ENCODE measurements at regions not wholly inside any gene's neighbourhood (a gene's known extent, or its start where the extent isn't known, plus 50 kb on each side); places are given as distances from the start of the nearest gene placed in this dataset.
A peak's percentile ranks its signal among the peaks of the same experiment; 100 is the strongest.

DNA sequence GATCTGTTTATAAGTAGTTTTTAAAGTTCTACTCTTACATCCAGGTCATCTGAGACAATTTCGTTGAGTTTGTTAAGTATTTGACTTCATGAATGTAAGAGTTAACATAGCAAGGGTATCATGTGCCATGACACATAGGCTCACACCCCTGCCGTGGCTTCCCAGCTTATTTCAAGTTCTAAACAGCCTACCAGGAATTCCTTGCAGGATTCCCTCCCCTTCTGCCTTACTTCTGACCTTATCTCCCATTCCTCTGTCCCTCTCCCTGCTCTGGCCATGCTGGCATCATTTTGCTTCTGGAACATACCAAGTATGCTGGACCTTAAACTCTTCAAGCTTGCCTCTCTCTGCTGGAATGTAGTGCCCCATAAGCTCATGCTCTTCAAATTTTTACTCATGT, 369.9 kb upstream of the PCDH7 start:
- no peak for DNase-seq (ENCODE audit: low read depth)
- no peak overlapping the region for H3K4me3 ChIP-seq (ENCODE audit: low read length)
- no peak for TF ChIP-seq CTCF (IDR thresholded peaks at IDR 0.05; ENCODE audit: insufficient read depth, low read depth, low read length, missing control alignments)

- no peak overlapping the region for H3K4me3 ChIP-seq (ENCODE audit: low read length)
- no peak for TF ChIP-seq CTCF (IDR thresholded peaks at IDR 0.05; ENCODE audit: insufficient read depth, low read depth, low read length, missing control alignments)
- DNase-seq (ENCODE audit: low read depth): no peak
Observed at GRCh38 chr4:30354605-30355004, 365.6 kb upstream of the PCDH7 start.

DNA sequence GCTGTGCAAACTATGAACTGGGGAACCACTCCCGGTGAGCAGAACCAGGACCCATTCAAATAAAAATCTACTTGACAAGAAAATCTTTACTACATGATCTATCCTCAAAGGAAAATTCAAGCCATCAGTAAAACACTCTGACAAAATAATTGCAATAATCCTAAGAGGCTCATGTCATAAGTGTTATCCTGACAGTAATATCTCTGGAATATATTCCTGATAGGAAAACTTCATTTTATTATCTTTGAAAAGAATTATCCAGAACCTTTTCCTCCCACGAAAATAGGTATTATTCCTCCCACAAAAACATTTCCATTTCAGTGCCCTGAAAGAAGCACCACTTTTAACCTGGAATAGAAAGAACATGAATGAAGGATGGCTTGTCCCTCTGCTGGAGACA, 357.7 kb upstream of the PCDH7 start:
- no peak for TF ChIP-seq CTCF (IDR thresholded peaks at IDR 0.05; ENCODE audit: insufficient read depth, low read depth, low read length, missing control alignments)
- no peak for DNase-seq (ENCODE audit: low read depth)

DNA sequence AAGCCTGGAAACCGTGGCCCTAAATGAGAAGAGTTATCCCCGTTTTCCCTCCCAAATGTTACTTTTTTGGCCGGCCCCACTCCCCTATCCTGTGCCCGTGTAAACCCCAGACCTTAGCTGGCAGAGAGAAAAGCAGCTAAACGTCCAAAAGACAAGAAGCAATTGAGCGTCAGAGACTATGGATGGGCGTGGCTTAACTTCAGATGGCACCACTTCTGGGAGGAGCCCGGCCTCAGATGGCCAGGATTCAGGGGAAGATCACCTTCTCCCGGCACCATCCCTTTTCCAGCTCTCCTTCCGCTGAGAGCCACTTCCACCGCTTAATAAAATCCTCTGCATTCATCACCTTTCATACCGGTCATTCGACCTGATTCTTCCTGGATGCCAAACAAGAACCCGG, 350.1 kb upstream of the PCDH7 start:
- TF ChIP-seq CTCF (IDR thresholded peaks at IDR 0.05; ENCODE audit: insufficient read depth, low read depth, low read length, missing control alignments): no peak
- DNase-seq (ENCODE audit: low read depth): no peak

More for the DNA sequence above, 357.7 kb upstream of the PCDH7 start:
- no peak overlapping the region for H3K4me3 ChIP-seq (ENCODE audit: low read length)

DNA sequence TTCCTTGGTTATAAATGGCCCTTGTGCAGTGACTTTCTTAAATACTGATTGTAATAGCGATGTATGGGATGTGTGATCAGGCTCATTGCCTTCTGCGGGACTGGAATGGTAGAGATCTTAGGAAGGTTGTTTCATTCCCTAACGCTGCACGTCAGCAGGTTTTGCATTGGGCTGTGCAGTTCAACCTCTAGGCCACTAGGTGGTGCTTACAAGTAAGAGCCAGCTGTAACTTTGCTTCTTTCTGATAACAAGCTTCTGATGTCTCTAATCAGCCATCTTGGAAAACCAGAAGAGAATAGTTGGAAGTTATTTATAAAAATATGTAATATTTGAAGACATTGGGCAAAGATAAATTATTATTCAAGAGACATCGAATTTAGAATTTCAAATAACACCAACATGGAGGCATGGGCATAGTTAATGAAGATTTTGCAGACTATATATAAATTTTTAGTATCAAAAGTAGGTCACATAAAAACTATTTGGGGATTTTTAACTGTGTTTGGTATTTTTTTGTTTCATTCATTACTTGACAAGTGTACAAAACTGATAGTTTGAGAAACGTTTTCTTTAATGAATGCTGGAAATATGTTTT, 339.7 kb upstream of the PCDH7 start:
- no peak overlapping the region for H3K4me3 ChIP-seq (ENCODE audit: low read length)
- peak; percentile 81 for DNase-seq (ENCODE audit: low read depth)
- TF ChIP-seq CTCF (IDR thresholded peaks at IDR 0.05; ENCODE audit: insufficient read depth, low read depth, low read length, missing control alignments): peak; percentile 99

More for the DNA sequence above, 350.1 kb upstream of the PCDH7 start:
- H3K4me3 ChIP-seq (ENCODE audit: low read length): no peak overlapping the region

GRCh38 chr4:30385650-30386049, 334.5 kb upstream of the PCDH7 start:
- no peak overlapping the region for H3K4me3 ChIP-seq (ENCODE audit: low read length)
- TF ChIP-seq CTCF (IDR thresholded peaks at IDR 0.05; ENCODE audit: insufficient read depth, low read depth, low read length, missing control alignments): no peak
- DNase-seq (ENCODE audit: low read depth): no peak

DNA sequence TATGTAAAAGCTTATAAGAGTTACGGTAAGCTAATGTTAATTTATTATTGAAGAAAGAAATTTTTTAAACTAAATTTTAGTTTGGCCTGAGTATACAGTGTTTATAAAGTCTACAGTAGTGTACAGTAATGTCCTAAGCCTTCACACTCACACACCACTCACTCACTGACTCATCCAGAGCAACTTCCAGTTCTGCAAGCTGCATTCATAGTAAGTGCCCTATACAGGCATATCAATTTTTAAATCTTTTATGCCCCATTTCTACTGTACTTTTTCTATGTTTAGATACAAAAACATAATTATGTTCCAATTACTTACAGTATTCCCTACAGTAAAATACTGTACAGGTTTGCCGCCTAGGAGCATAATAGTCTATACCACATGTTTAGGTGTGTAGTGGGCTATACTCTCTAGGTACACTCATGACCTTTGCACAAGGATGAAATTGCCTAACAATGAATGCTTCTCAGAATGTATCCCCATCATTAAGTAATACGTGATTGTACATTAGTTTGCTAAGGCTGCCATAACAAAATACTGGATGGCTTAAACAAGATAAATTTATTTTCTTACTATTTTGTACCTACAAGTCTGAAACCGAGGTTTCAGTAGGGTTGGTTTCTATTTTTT, 333.8 kb upstream of the PCDH7 start:
- no peak for TF ChIP-seq CTCF (IDR thresholded peaks at IDR 0.05; ENCODE audit: insufficient read depth, low read depth, low read length, missing control alignments)
- no peak overlapping the region for H3K4me3 ChIP-seq (ENCODE audit: low read length)
- DNase-seq (ENCODE audit: low read depth): peak; percentile 82

Data from epithelial cell of esophagus (primary cell).